Cardiac muscle cell (in vitro differentiated cells and primary cell): ENCODE measurements at regions not wholly inside any gene's neighbourhood (a gene's known extent, or its start where the extent isn't known, plus 50 kb on each side); places are given as distances from the start of the nearest gene placed in this dataset.

Experiments used
- DNase-seq, 2 donors: peaks; one replicate each; pipeline versions ENCODE4 v3.0.0 to v3.0.0-alpha.2; 2010 to 2017; ENCODE audit warnings: low read depth in 1 of 2, low spot score in 1 of 2
- H3K27ac ChIP-seq: fragments of 200-600 bp; sonication (generic); 2 replicates; pipeline ENCODE4 v1.5.1; 2016
- H3K27me3 ChIP-seq: fragments of 200-600 bp; sonication (generic); 2 replicates; pipeline ENCODE4 v1.6.0; 2016; ENCODE audit warnings: control low read depth
- H3K36me3 ChIP-seq: fragments of 200-600 bp; sonication (generic); 2 replicates; pipeline ENCODE4 v1.5.1; 2016; ENCODE audit warnings: control low read depth
- H3K4me1 ChIP-seq: fragments of 200-600 bp; sonication (generic); 2 replicates; pipeline ENCODE4 v1.8.1; 2017; ENCODE audit warnings: low read depth, mild to moderate bottlenecking, mixed run types
- H3K4me3 ChIP-seq: fragments of 200-600 bp; sonication (generic); 2 replicates; pipeline ENCODE4 v1.5.1; 2016; ENCODE audit warnings: mild to moderate bottlenecking
- H3K9me3 ChIP-seq: fragments of 200-600 bp; sonication (generic); 2 replicates; pipeline ENCODE4 v1.5.1; 2017; ENCODE audit warnings: low read depth, mild to moderate bottlenecking, control low read depth
- CTCF ChIP-seq: IDR thresholded peaks from 2 replicates; pipeline ENCODE4 v1.5.1; 2012; ENCODE audit warnings: low read depth, mild to moderate bottlenecking, low read length

- Histone ChIP-seq H3K27me3 (no peaks in the 10 kb centered on the region), H3K36me3 (no peaks in the 10 kb centered on the region), H3K27ac (no peak overlapping the region), H3K4me1 (no peaks in the 10 kb centered on the region), H3K4me3 (no peak overlapping the region), H3K9me3 (no peaks in the 10 kb centered on the region)
- no peak for TF ChIP-seq CTCF
- DNase-seq, result no peak
These were observed 179.3 kb downstream of the OMA1 start for GRCh38 chr1:58367217-58367616.

- no peaks in the 10 kb centered on the region for H3K36me3 ChIP-seq
- TF ChIP-seq CTCF, result no peak
- no peak overlapping the region for H3K4me3 ChIP-seq
- no peaks in the 10 kb centered on the region for H3K4me1 ChIP-seq
- H3K27ac ChIP-seq, result no peak overlapping the region
- no peaks in the 10 kb centered on the region for H3K27me3 ChIP-seq
- no peaks in the 10 kb centered on the region for H3K9me3 ChIP-seq
- no peak for DNase-seq
These were observed 181.2 kb downstream of the OMA1 start for GRCh38 chr1:58365328-58365727.

GRCh38 chr1:58363585-58363984 lies 182.9 kb downstream of the OMA1 start:
- no peak overlapping the region for H3K27ac ChIP-seq
- H3K36me3 ChIP-seq, result no peaks in the 10 kb centered on the region
- no peaks in the 10 kb centered on the region for H3K4me1 ChIP-seq
- no peak for TF ChIP-seq CTCF
- H3K27me3 ChIP-seq, result no peaks in the 10 kb centered on the region
- no peak overlapping the region for H3K4me3 ChIP-seq
- no peaks in the 10 kb centered on the region for H3K9me3 ChIP-seq
- no peak for DNase-seq

- H3K9me3 ChIP-seq, result no peaks in the 10 kb centered on the region
These were observed 185.4 kb downstream of the OMA1 start for GRCh38 chr1:58361134-58361533.

GRCh38 chr1:58358346-58358745 lies 188.2 kb downstream of the OMA1 start:
- H3K4me1 ChIP-seq, result no peaks in the 10 kb centered on the region
- H3K36me3 ChIP-seq, result no peaks in the 10 kb centered on the region
- no peak for TF ChIP-seq CTCF
- H3K4me3 ChIP-seq, result no peak overlapping the region
- peak; percentile 1 for DNase-seq
- H3K27me3 ChIP-seq, result no peaks in the 10 kb centered on the region
- H3K27ac ChIP-seq, result no peak overlapping the region
- no peaks in the 10 kb centered on the region for H3K9me3 ChIP-seq

More at GRCh38 chr1:58361134-58361533, 185.4 kb downstream of the OMA1 start:
- Histone ChIP-seq H3K36me3 (no peaks in the 10 kb centered on the region), H3K27ac (no peak overlapping the region), H3K4me1 (no peaks in the 10 kb centered on the region), H3K27me3 (no peaks in the 10 kb centered on the region), H3K4me3 (no peak overlapping the region)
- no peak for TF ChIP-seq CTCF
- no peak for DNase-seq

GRCh38 chr1:58356402-58356801 lies 190.1 kb downstream of the OMA1 start:
- H3K36me3 ChIP-seq, result no peaks in the 10 kb centered on the region
- TF ChIP-seq CTCF, result no peak
- H3K4me3 ChIP-seq, result no peak overlapping the region
- H3K4me1 ChIP-seq, result no peaks in the 10 kb centered on the region
- peak in 1 of 2 donors; percentile 10 for DNase-seq
- H3K9me3 ChIP-seq, result no peaks in the 10 kb centered on the region
- no peak overlapping the region for H3K27ac ChIP-seq
- no peaks in the 10 kb centered on the region for H3K27me3 ChIP-seq
